ENCODE measurements at regions not wholly inside any gene's neighbourhood (a gene's known extent, or its start where the extent isn't known, plus 50 kb on each side); places are given as distances from the start of the nearest gene placed in this dataset.

GRCh38 chr10:120067427-120067826 lies 174.9 kb downstream of the SEC23IP start:
- Histone ChIP-seq H3K27me3 (ENCODE audit: control insufficient read depth in 2 of 2, insufficient read depth in 2 of 2, low read length in 2 of 2) (no peaks in the 10 kb centered on the region), H4K20me1 (replicated peaks; ENCODE audit: control insufficient read depth, insufficient read depth, low read length) (no peaks in the 10 kb centered on the region), H3K9me3 (replicated peaks; ENCODE audit: control insufficient read depth, insufficient read depth, low read depth, low read length) (no peaks in the 10 kb centered on the region), H3K4me2 (ENCODE audit: insufficient read depth, low read length) (no peak overlapping the region), H3K9me1 (ENCODE audit: control insufficient read depth, insufficient read depth, low read length) (no peaks in the 10 kb centered on the region), H3K4me1 (replicated peaks in 1 of 2; ENCODE audit: control insufficient read depth in 2 of 2, insufficient read depth in 2 of 2, low read length in 2 of 2) (no peaks in the 10 kb centered on the region), H2AFZ (ENCODE audit: low read depth, low read length) (no peak overlapping the region), H3K27ac (ENCODE audit: extremely low read depth, low read depth, low read length) (no peak overlapping the region), H3K79me2 (ENCODE audit: control insufficient read depth, insufficient read depth, low read length) (no peaks in the 10 kb centered on the region), H3K36me3 (ENCODE audit: control insufficient read depth, insufficient read depth, low read length) (no peaks in the 10 kb centered on the region), H3K4me3 (no peak overlapping the region), H3K9ac (ENCODE audit: insufficient read depth in 1 of 2, low read depth in 2 of 2, low read length in 2 of 2) (no peak overlapping the region)
- FAIRE-seq: no peak
- no TSS peak for BruUV-seq (replicated peaks)
- no peak for ATAC-seq
- 0% methylated on average over 2 of the region's 2 CpGs for WGBS (ENCODE audit: insufficient coverage, low coverage, missing lambda C conversion rate)
- CTCF ChIA-PET (ENCODE audit: low intra/inter-chr PET ratio): no interaction called here
- in situ Hi-C loops (cut with MboI): no loop called here
- DNase-seq (ENCODE audit: extremely low read depth in 1 of 4, low spot score in 3 of 4): no peak
- POLR2A ChIA-PET: no interaction called here
- no peak for TF ChIP-seq HNRNPLL (IDR thresholded peaks at IDR 0.05; ENCODE audit: low read depth, low read length, poor library complexity, severe bottlenecking)
- TF ChIP-seq STAT5A (IDR thresholded peaks at IDR 0.05; ENCODE audit: borderline replicate concordance, low read length): no peak
- TF ChIP-seq, protein P1, sequence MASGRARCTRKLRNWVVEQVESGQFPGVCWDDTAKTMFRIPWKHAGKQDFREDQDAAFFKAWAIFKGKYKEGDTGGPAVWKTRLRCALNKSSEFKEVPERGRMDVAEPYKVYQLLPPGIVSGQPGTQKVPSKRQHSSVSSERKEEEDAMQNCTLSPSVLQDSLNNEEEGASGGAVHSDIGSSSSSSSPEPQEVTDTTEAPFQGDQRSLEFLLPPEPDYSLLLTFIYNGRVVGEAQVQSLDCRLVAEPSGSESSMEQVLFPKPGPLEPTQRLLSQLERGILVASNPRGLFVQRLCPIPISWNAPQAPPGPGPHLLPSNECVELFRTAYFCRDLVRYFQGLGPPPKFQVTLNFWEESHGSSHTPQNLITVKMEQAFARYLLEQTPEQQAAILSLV (tag; IDR thresholded peaks at IDR 0.05): no peak
- no peak for TF ChIP-seq ZC3H4 (CRISPR knock-in tag; IDR thresholded peaks at IDR 0.05; ENCODE audit: borderline replicate concordance)
- no peak for TF ChIP-seq CREB3L1 (IDR thresholded peaks at IDR 0.05; ENCODE audit: borderline replicate concordance, low read depth)
- no peak for TF ChIP-seq OTX1 (CRISPR knock-in tag; IDR thresholded peaks at IDR 0.05)
- TF ChIP-seq ZNF263 (CRISPR knock-in tag; IDR thresholded peaks at IDR 0.05; ENCODE audit: borderline replicate concordance): no peak
- no peak for TF ChIP-seq KLF10 (CRISPR knock-in tag; IDR thresholded peaks at IDR 0.05)
- TF ChIP-seq SMAD2 (IDR thresholded peaks at IDR 0.05; ENCODE audit: low read depth, low read length): no peak
- TF ChIP-seq MTF1 (CRISPR knock-in tag; IDR thresholded peaks at IDR 0.05; ENCODE audit: borderline replicate concordance): no peak
- TF ChIP-seq KLF16 (IDR thresholded peaks at IDR 0.05): no peak
- TF ChIP-seq TSC22D4 (tag; IDR thresholded peaks at IDR 0.05): no peak
- no peak for TF ChIP-seq GATAD2B (IDR thresholded peaks at IDR 0.05; ENCODE audit: borderline replicate concordance)
- no peak for TF ChIP-seq CBFB (CRISPR knock-in tag; IDR thresholded peaks at IDR 0.05)
- TF ChIP-seq, protein P2, sequence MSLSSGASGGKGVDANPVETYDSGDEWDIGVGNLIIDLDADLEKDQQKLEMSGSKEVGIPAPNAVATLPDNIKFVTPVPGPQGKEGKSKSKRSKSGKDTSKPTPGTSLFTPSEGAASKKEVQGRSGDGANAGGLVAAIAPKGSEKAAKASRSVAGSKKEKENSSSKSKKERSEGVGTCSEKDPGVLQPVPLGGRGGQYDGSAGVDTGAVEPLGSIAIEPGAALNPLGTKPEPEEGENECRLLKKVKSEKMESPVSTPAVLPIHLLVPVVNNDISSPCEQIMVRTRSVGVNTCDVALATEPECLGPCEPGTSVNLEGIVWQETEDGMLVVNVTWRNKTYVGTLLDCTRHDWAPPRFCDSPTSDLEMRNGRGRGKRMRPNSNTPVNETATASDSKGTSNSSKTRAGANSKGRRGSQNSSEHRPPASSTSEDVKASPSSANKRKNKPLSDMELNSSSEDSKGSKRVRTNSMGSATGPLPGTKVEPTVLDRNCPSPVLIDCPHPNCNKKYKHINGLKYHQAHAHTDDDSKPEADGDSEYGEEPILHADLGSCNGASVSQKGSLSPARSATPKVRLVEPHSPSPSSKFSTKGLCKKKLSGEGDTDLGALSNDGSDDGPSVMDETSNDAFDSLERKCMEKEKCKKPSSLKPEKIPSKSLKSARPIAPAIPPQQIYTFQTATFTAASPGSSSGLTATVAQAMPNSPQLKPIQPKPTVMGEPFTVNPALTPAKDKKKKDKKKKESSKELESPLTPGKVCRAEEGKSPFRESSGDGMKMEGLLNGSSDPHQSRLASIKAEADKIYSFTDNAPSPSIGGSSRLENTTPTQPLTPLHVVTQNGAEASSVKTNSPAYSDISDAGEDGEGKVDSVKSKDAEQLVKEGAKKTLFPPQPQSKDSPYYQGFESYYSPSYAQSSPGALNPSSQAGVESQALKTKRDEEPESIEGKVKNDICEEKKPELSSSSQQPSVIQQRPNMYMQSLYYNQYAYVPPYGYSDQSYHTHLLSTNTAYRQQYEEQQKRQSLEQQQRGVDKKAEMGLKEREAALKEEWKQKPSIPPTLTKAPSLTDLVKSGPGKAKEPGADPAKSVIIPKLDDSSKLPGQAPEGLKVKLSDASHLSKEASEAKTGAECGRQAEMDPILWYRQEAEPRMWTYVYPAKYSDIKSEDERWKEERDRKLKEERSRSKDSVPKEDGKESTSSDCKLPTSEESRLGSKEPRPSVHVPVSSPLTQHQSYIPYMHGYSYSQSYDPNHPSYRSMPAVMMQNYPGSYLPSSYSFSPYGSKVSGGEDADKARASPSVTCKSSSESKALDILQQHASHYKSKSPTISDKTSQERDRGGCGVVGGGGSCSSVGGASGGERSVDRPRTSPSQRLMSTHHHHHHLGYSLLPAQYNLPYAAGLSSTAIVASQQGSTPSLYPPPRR (CRISPR knock-in tag; IDR thresholded peaks at IDR 0.05; ENCODE audit: borderline replicate concordance): no peak
- no peak for TF ChIP-seq EWSR1 (IDR thresholded peaks at IDR 0.05; ENCODE audit: borderline replicate concordance, low read depth, partially characterized antibody)
- intact Hi-C loops (cut with micrococcal nuclease): no loop called here
